ENCODE measurements at regions not wholly inside any gene's neighbourhood (a gene's known extent, or its start where the extent isn't known, plus 50 kb on each side); places are given as distances from the start of the nearest gene placed in this dataset.
"Not testable (repeated sequence)": the region's sequence is repeated elsewhere in the genome, so short reads cannot be mapped to it uniquely, and the experiment has no call there.

DNA sequence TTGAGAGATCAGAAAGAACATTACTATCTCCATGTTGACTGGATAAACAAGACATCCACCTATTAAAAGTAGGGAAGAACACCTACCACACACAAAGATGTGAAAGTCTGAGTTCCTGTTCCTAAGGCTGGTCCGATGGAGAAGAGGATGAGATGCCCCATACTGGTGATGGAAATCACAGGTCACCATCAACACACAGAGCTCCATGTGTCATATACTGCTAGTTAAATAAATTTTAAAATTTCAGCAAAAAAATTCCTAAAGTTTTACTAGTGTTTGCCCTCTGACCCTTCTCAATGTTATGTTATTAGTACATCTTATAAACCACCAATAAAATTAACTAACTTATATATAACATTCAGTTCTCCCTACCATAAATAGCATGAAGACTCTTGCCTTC, 59.1 kb downstream of the KCNA5 start:
- DNase-seq = no peak
- H3K36me3 Mint-ChIP-seq (ENCODE audit: insufficient read depth, unreplicated experiment) = no peaks in the 10 kb centered on the region
- Histone ChIP-seq H3K4me1 (no peaks in the 10 kb centered on the region), H3K27me3 (replicated peaks; ENCODE audit: control insufficient read depth, insufficient read depth, low read length) (no peaks in the 10 kb centered on the region; the same call in 1 of the 2 replicates), H3K4me3 (ENCODE audit: low read depth, low read length) (no peak overlapping the region), H3K9me3 (no peaks in the 10 kb centered on the region), H3K36me3 (ENCODE audit: control insufficient read depth, insufficient read depth, low read length) (no peaks in the 10 kb centered on the region)
- CTCF ChIA-PET = no interaction called here
- intact Hi-C loops (cut with micrococcal nuclease; ENCODE audit: unreplicated experiment) = no loop called here
- H3K9me3 Mint-ChIP-seq (ENCODE audit: unreplicated experiment) = no peaks in the 10 kb centered on the region
- TF ChIP-seq, protein P1, sequence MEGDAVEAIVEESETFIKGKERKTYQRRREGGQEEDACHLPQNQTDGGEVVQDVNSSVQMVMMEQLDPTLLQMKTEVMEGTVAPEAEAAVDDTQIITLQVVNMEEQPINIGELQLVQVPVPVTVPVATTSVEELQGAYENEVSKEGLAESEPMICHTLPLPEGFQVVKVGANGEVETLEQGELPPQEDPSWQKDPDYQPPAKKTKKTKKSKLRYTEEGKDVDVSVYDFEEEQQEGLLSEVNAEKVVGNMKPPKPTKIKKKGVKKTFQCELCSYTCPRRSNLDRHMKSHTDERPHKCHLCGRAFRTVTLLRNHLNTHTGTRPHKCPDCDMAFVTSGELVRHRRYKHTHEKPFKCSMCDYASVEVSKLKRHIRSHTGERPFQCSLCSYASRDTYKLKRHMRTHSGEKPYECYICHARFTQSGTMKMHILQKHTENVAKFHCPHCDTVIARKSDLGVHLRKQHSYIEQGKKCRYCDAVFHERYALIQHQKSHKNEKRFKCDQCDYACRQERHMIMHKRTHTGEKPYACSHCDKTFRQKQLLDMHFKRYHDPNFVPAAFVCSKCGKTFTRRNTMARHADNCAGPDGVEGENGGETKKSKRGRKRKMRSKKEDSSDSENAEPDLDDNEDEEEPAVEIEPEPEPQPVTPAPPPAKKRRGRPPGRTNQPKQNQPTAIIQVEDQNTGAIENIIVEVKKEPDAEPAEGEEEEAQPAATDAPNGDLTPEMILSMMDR (IDR thresholded peaks at IDR 0.05; ENCODE audit: insufficient read depth in 1 of 2, low read depth in 1 of 2, low read length in 1 of 2, severe bottlenecking in 1 of 2, unreplicated experiment in 1 of 2) = no peak
- no peak overlapping the region for H3K4me3 Mint-ChIP-seq (ENCODE audit: unreplicated experiment)
- no TSS peak for BruUV-seq (replicated peaks)
- H3K27ac Mint-ChIP-seq (ENCODE audit: unreplicated experiment) = no peak overlapping the region
- peaks cover 7% of the 10 kb centered on the region for H3K4me1 Mint-ChIP-seq (ENCODE audit: low read depth, unreplicated experiment)
- H3K27me3 Mint-ChIP-seq (ENCODE audit: insufficient read depth, unreplicated experiment) = peaks cover 30% of the 10 kb centered on the region
- POLR2A ChIA-PET = no interaction called here

DNA sequence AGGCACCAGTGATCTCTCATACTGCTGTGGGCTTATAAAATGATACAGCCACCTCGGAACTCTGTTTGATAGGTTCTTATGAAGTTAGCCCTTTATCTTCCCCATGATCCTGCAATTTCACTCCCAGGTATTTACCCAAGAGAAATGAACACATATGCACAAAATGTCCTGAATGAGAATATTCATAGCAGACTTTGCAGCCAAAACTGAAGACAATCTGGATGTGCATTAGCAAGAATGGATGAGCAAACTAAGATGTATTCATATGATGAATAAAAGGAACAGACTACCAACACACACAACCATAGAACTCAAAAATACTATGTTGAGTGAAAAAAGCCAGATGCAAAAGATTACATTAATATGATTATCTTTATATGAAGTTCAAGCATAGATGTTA, 66.7 kb downstream of the KCNA5 start:
- DNase-seq = no peak
- H3K4me3 ChIP-seq (ENCODE audit: low read depth, low read length) = no peak overlapping the region
- TF ChIP-seq, protein P1 (IDR thresholded peaks at IDR 0.05; ENCODE audit: insufficient read depth in 1 of 2, low read depth in 1 of 2, low read length in 1 of 2, severe bottlenecking in 1 of 2, unreplicated experiment in 1 of 2) = no peak
- CTCF ChIA-PET = no interaction called here
- Mint-ChIP-seq H3K27ac (ENCODE audit: unreplicated experiment) (no peak overlapping the region), H3K27me3 (ENCODE audit: insufficient read depth, unreplicated experiment) (peaks cover 52% of the 10 kb centered on the region), H3K4me3 (ENCODE audit: unreplicated experiment) (no peak overlapping the region), H3K36me3 (ENCODE audit: insufficient read depth, unreplicated experiment) (no peaks in the 10 kb centered on the region), H3K4me1 (ENCODE audit: low read depth, unreplicated experiment) (peaks cover 7% of the 10 kb centered on the region), H3K9me3 (ENCODE audit: unreplicated experiment) (no peaks in the 10 kb centered on the region)
- H3K9me3 ChIP-seq = no peaks in the 10 kb centered on the region
- intact Hi-C loops (cut with micrococcal nuclease; ENCODE audit: unreplicated experiment) = no loop called here
- no peaks in the 10 kb centered on the region for H3K36me3 ChIP-seq (ENCODE audit: control insufficient read depth, insufficient read depth, low read length)
- BruUV-seq (replicated peaks) = no TSS peak
- POLR2A ChIA-PET = no interaction called here
- no peaks in the 10 kb centered on the region for H3K27me3 ChIP-seq (replicated peaks; ENCODE audit: control insufficient read depth, insufficient read depth, low read length)
- H3K4me1 ChIP-seq = no peaks in the 10 kb centered on the region

GRCh38 chr12:5114436-5114835, 70.8 kb downstream of the KCNA5 start:
- no TSS peak for BruUV-seq (replicated peaks)
- H3K4me3 Mint-ChIP-seq (ENCODE audit: unreplicated experiment) = no peak overlapping the region
- peaks cover 7% of the 10 kb centered on the region for H3K4me1 Mint-ChIP-seq (ENCODE audit: low read depth, unreplicated experiment)
- TF ChIP-seq, protein P1 (IDR thresholded peaks at IDR 0.05; ENCODE audit: insufficient read depth in 1 of 2, low read depth in 1 of 2, low read length in 1 of 2, severe bottlenecking in 1 of 2, unreplicated experiment in 1 of 2) = no peak
- no peak for DNase-seq
- H3K36me3 Mint-ChIP-seq (ENCODE audit: insufficient read depth, unreplicated experiment) = no peaks in the 10 kb centered on the region
- no peaks in the 10 kb centered on the region for H3K9me3 Mint-ChIP-seq (ENCODE audit: unreplicated experiment)
- ChIA-PET POLR2A (no interaction called here), CTCF (no interaction called here)
- Histone ChIP-seq H3K9me3 (no peaks in the 10 kb centered on the region), H3K36me3 (ENCODE audit: control insufficient read depth, insufficient read depth, low read length) (no peaks in the 10 kb centered on the region), H3K4me3 (ENCODE audit: low read depth, low read length) (no peak overlapping the region), H3K4me1 (no peaks in the 10 kb centered on the region), H3K27me3 (replicated peaks; ENCODE audit: control insufficient read depth, insufficient read depth, low read length) (no peaks in the 10 kb centered on the region)
- peaks cover 33% of the 10 kb centered on the region for H3K27me3 Mint-ChIP-seq (ENCODE audit: insufficient read depth, unreplicated experiment)
- intact Hi-C loops (cut with micrococcal nuclease; ENCODE audit: unreplicated experiment) = no loop called here
- H3K27ac Mint-ChIP-seq (ENCODE audit: unreplicated experiment) = no peak overlapping the region

DNA sequence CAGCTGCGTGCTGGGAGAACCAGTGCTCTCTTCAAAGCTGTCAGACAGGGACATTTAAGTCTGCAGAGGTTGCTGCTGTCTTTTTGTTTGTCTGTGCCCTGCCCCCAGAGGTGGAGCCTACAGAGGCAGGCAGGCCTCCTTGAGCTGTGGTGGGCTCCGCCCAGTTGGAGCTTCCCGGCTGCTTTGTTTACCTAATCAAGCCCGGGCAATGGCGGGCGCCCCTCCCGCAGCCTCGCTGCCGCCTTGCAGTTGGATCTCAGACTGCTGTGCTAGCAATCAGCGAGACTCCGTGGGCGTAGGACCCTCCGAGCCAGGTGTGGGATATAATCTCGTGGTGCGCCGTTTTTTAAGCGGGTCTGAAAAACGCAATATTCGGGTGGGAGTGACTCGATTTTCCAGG, 78.1 kb downstream of the KCNA5 start:
- H3K9me3 Mint-ChIP-seq (ENCODE audit: unreplicated experiment); H3K36me3 Mint-ChIP-seq (ENCODE audit: insufficient read depth, unreplicated experiment); BruUV-seq (replicated peaks); H3K4me1 ChIP-seq; H3K9me3 ChIP-seq; CTCF ChIA-PET; DNase-seq; H3K27me3 Mint-ChIP-seq (ENCODE audit: insufficient read depth, unreplicated experiment); H3K4me1 Mint-ChIP-seq (ENCODE audit: low read depth, unreplicated experiment); H3K27me3 ChIP-seq (replicated peaks; ENCODE audit: control insufficient read depth, insufficient read depth, low read length); H3K36me3 ChIP-seq (ENCODE audit: control insufficient read depth, insufficient read depth, low read length); POLR2A ChIA-PET; H3K27ac Mint-ChIP-seq (ENCODE audit: unreplicated experiment); intact Hi-C loops (cut with micrococcal nuclease; ENCODE audit: unreplicated experiment); H3K4me3 ChIP-seq (ENCODE audit: low read depth, low read length); H3K4me3 Mint-ChIP-seq (ENCODE audit: unreplicated experiment): not testable (repeated sequence)

DNA sequence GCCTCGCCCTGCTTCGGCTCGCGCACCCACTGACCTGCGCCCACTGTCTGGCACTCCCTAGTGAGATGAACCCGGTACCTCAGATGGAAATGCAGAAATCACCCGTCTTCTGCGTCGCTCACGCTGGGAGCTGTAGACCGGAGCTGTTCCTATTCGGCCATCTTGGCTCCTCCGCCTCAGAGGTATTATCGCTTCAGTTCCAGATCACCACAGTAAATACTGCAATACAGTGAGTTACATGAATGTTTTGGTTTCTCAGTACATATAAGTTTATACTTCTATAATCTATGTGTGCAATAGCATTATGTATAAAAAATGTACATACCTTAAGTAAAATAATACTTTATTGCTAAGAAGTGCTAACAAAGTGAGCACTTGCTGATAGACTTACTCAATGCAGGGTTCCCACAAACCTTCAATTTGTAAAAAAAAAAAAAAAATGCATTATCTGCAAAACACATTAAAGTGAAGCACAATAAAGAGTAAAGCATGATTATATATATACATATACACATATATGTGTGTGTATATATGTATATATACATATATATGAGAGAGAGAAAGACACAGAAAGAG, 78.7 kb downstream of the KCNA5 start:
- H3K4me3 ChIP-seq (ENCODE audit: low read depth, low read length); CTCF ChIA-PET; H3K27me3 Mint-ChIP-seq (ENCODE audit: insufficient read depth, unreplicated experiment); H3K4me1 Mint-ChIP-seq (ENCODE audit: low read depth, unreplicated experiment); H3K27ac Mint-ChIP-seq (ENCODE audit: unreplicated experiment); H3K36me3 ChIP-seq (ENCODE audit: control insufficient read depth, insufficient read depth, low read length); DNase-seq; H3K9me3 Mint-ChIP-seq (ENCODE audit: unreplicated experiment); intact Hi-C loops (cut with micrococcal nuclease; ENCODE audit: unreplicated experiment); POLR2A ChIA-PET; H3K9me3 ChIP-seq; H3K4me1 ChIP-seq; H3K27me3 ChIP-seq (replicated peaks; ENCODE audit: control insufficient read depth, insufficient read depth, low read length); H3K36me3 Mint-ChIP-seq (ENCODE audit: insufficient read depth, unreplicated experiment); BruUV-seq (replicated peaks): not testable (repeated sequence)
- H3K4me3 Mint-ChIP-seq (ENCODE audit: unreplicated experiment) = peak overlapping the region; percentile 46
